22Rv1 (cell line): ENCODE measurements at regions not wholly inside any gene's neighbourhood (a gene's known extent, or its start where the extent isn't known, plus 50 kb on each side); places are given as distances from the start of the nearest gene placed in this dataset.

Source experiments
- H3K27ac ChIP-seq: fragments of 450-650 bp; 2 replicates; pipeline ENCODE4 v1.5.1; 2017
- CTCF ChIP-seq: fragments of 450-650 bp; IDR thresholded peaks from 2 replicates; pipeline ENCODE4 v1.5.1; 2017; ENCODE audit warnings: mild to moderate bottlenecking
- ZFX ChIP-seq: fragments of 450-650 bp; IDR thresholded peaks from 2 replicates; pipeline ENCODE4 v1.6.1; 2017; ENCODE audit warnings: antibody characterized with exemption, borderline replicate concordance

GRCh38 chr6:156102129-156102528, 646.5 kb upstream of the NOX3 start:
- TF ChIP-seq ZFX, result no peak
- peak; percentile 58 for TF ChIP-seq CTCF
- H3K27ac ChIP-seq, result no peak overlapping the region

- no peak for TF ChIP-seq CTCF
- TF ChIP-seq ZFX, result no peak
- no peak overlapping the region for H3K27ac ChIP-seq
Observed at GRCh38 chr6:156098839-156099238, 643.2 kb upstream of the NOX3 start.

GRCh38 chr6:156087487-156087886, 631.8 kb upstream of the NOX3 start:
- no peak overlapping the region for H3K27ac ChIP-seq
- TF ChIP-seq ZFX (no peak), CTCF (no peak)

- no peak overlapping the region for H3K27ac ChIP-seq
- TF ChIP-seq ZFX (no peak), CTCF (no peak)
Observed at GRCh38 chr6:156082012-156082411, 626.4 kb upstream of the NOX3 start.

GRCh38 chr6:156080371-156080770, 624.7 kb upstream of the NOX3 start:
- TF ChIP-seq CTCF (no peak), ZFX (no peak)

GRCh38 chr6:156068881-156069280, 613.2 kb upstream of the NOX3 start:
- no peak overlapping the region for H3K27ac ChIP-seq
- TF ChIP-seq CTCF (no peak), ZFX (no peak)

More at GRCh38 chr6:156080371-156080770, 624.7 kb upstream of the NOX3 start:
- no peak overlapping the region for H3K27ac ChIP-seq

- TF ChIP-seq CTCF (no peak), ZFX (no peak)
- H3K27ac ChIP-seq, result no peak overlapping the region
Observed at GRCh38 chr6:156065849-156066248, 610.2 kb upstream of the NOX3 start.
